ENCODE measurements at regions not wholly inside any gene's neighbourhood (a gene's known extent, or its start where the extent isn't known, plus 50 kb on each side); places are given as distances from the start of the nearest gene placed in this dataset.
A peak's percentile ranks its signal among the peaks of the same experiment; 100 is the strongest.

GRCh38 chr13:60265566-60265965 is 101.8 kb upstream of the DIAPH3 start (continued):
- TF ChIP-seq ZNF362 (tag by site-specific recombination; IDR thresholded peaks at IDR 0.05), result no peak

- CTCF ChIA-PET, result no interaction called here
- POLR2A ChIA-PET, result no interaction called here
- Histone ChIP-seq H3K4me3 (ENCODE audit: low read depth, low read length) (peak overlapping the region; percentile 44), H3K36me3 (ENCODE audit: control insufficient read depth in 2 of 2, insufficient read depth in 1 of 2, low read length in 2 of 2) (no peaks in the 10 kb centered on the region), H3K27ac (ENCODE audit: extremely low read depth, low read depth, low read length) (no peak overlapping the region), H3K9me3 (ENCODE audit: control insufficient read depth, insufficient read depth, low read depth, low read length) (no peaks in the 10 kb centered on the region), H3K4me1 (ENCODE audit: control insufficient read depth, insufficient read depth, low read length) (no peaks in the 10 kb centered on the region)
- TF ChIP-seq ZBTB11 (tag by site-specific recombination; conservative IDR thresholded peaks at IDR 0.05; ENCODE audit: low read depth) (peak; percentile 70), ZNF518A (tag by site-specific recombination; conservative IDR thresholded peaks at IDR 0.05; ENCODE audit: low read depth) (peak; percentile 51; the same call in 1 of the 2 replicates), ZFP69B (tag by site-specific recombination; IDR thresholded peaks at IDR 0.05) (peak; percentile 84), PRDM10 (tag by site-specific recombination; IDR thresholded peaks at IDR 0.05) (peak; percentile 90), ZNF571 (tag by site-specific recombination; IDR thresholded peaks at IDR 0.05) (no peak), BCL11A (tag by site-specific recombination; IDR thresholded peaks at IDR 0.05; ENCODE audit: low read depth) (no peak), SETDB1 (IDR thresholded peaks at IDR 0.05; ENCODE audit: insufficient read length, low read length) (no peak), ZNF692 (tag by site-specific recombination; IDR thresholded peaks at IDR 0.05) (peak; percentile 77; the same call in 1 of the 2 replicates), ZNF449 (tag by site-specific recombination; IDR thresholded peaks at IDR 0.05) (peak; percentile 15; the same call in 1 of the 2 replicates), GLIS2 (tag by site-specific recombination; IDR thresholded peaks at IDR 0.05) (peak; percentile 63), ZNF175 (tag by site-specific recombination; IDR thresholded peaks at IDR 0.05) (no peak), ZSCAN18 (tag by site-specific recombination; IDR thresholded peaks at IDR 0.05) (no peak)
Measured at GRCh38 chr13:60267498-60268202, 103.9 kb upstream of the DIAPH3 start.

All from HEK293 (cell line).